GM23248 (cell line): ENCODE measurements at regions not wholly inside any gene's neighbourhood (a gene's known extent, or its start where the extent isn't known, plus 50 kb on each side); places are given as distances from the start of the nearest gene placed in this dataset.
A peak's percentile ranks its signal among the peaks of the same experiment; 100 is the strongest.

ENCODE experiments used
- DNase-seq: peaks from one replicate; pipeline ENCODE4 v3.0.0-alpha.2; 2015
- H2AFZ ChIP-seq: fragments of 200-600 bp; sonication (generic); 2 replicates; pipeline ENCODE4 v1.6.1; 2016; ENCODE audit warnings: antibody characterized with exemption
- H3F3A ChIP-seq: fragments of 200-600 bp; sonication (generic); 2 replicates; pipeline ENCODE4 v1.6.1; 2016; ENCODE audit warnings: mild to moderate bottlenecking, antibody characterized with exemption, mixed run types; ENCODE audit not compliant: insufficient read depth
- H3K27ac ChIP-seq: fragments of 200-600 bp; sonication (generic); 2 replicates; pipeline ENCODE4 v1.5.1; 2016; ENCODE audit warnings: mild to moderate bottlenecking
- H3K27me3 ChIP-seq: fragments of 200-600 bp; sonication (generic); replicated peaks from 2 replicates; pipeline ENCODE4 v1.6.1; 2016; ENCODE audit warnings: mild to moderate bottlenecking; ENCODE audit not compliant: insufficient read depth
- H3K36me3 ChIP-seq: fragments of 200-600 bp; sonication (generic); 2 replicates; pipeline ENCODE4 v1.6.1; 2016; ENCODE audit warnings: low read depth, mild to moderate bottlenecking
- H3K4me1 ChIP-seq: fragments of 200-600 bp; sonication (generic); 2 replicates; pipeline ENCODE4 v1.6.1; 2016; ENCODE audit warnings: mild to moderate bottlenecking; ENCODE audit not compliant: insufficient read depth
- H3K4me2 ChIP-seq: fragments of 200-600 bp; sonication (generic); one replicate; pipeline ENCODE4 v1.6.1; 2016; ENCODE audit warnings: mild to moderate bottlenecking; ENCODE audit not compliant: unreplicated experiment
- H3K4me3 ChIP-seq: fragments of 200-600 bp; sonication (generic); 2 replicates; pipeline ENCODE4 v1.5.1; 2016; ENCODE audit warnings: mild to moderate bottlenecking
- H3K79me2 ChIP-seq: fragments of 200-600 bp; sonication (generic); 2 replicates; pipeline ENCODE4 v1.6.1; 2016; ENCODE audit warnings: mild to moderate bottlenecking; ENCODE audit not compliant: insufficient read depth
- H3K9ac ChIP-seq: fragments of 200-600 bp; sonication (generic); 2 replicates; pipeline ENCODE4 v1.6.1; 2016; ENCODE audit warnings: mild to moderate bottlenecking
- H3K9me2 ChIP-seq: fragments of 200-600 bp; sonication (generic); 2 replicates; pipeline ENCODE4 v1.6.1; 2016; ENCODE audit warnings: mixed run types, mild to moderate bottlenecking, moderate library complexity; ENCODE audit not compliant: insufficient read depth
- H3K9me3 ChIP-seq: fragments of 200-600 bp; sonication (generic); one replicate; pipeline ENCODE4 v1.6.1; 2017; ENCODE audit warnings: low read depth
- H4K20me1 ChIP-seq: fragments of 200-600 bp; sonication (generic); 2 replicates; pipeline ENCODE4 v1.6.0; 2016; ENCODE audit not compliant: insufficient read depth
- EZH2 ChIP-seq: fragments of 200-600 bp; sonication (generic); IDR thresholded peaks from 2 replicates; pipeline ENCODE4 v1.6.1; 2018; ENCODE audit warnings: antibody characterized with exemption, mild to moderate bottlenecking; ENCODE audit not compliant: insufficient read depth, poor library complexity, severe bottlenecking
- EZH2phosphoT487 ChIP-seq: fragments of 200-600 bp; sonication (generic); IDR thresholded peaks from 2 replicates; pipeline ENCODE4 v1.6.1; 2018; ENCODE audit warnings: antibody characterized with exemption, moderate library complexity, mild to moderate bottlenecking, low read depth; ENCODE audit not compliant: insufficient read depth
- WGBS, 2 experiments: methylation state at CpG; one replicate each; pipeline ENCODE4 v1.1.6; 2015 to 2017; ENCODE audit warnings: low lambda C conversion rate in 2 of 2, low coverage in 1 of 2; ENCODE audit errors: missing lambda C conversion rate in 2 of 2; 5-methylcytosine and 5-hydroxymethylcytosine counted together
- in situ Hi-C: fragments of 300-500 bp; cut with MboI; formaldehyde crosslinking; loops from 2 replicates; pipeline ENCODE4 v1.15.0; 2020

- H4K20me1 ChIP-seq = no peaks in the 10 kb centered on the region
- no peak overlapping the region for H3K4me2 ChIP-seq
- 98 to 100% methylated on average over 3 of the region's 3 CpGs for WGBS, 2 experiments
- in situ Hi-C loops = no loop called here
- no peaks in the 10 kb centered on the region for H3K79me2 ChIP-seq
- no peak overlapping the region for H3K9ac ChIP-seq
- H3K9me2 ChIP-seq = no peaks in the 10 kb centered on the region
- 0 out of 2 replicates have a peak, but pooled peaks cover 7% of the 10 kb centered on the region for H3K27me3 ChIP-seq
- no peaks in the 10 kb centered on the region for H3K36me3 ChIP-seq
- no peak for DNase-seq
- H3K9me3 ChIP-seq = no peaks in the 10 kb centered on the region
- no peak overlapping the region for H3K4me3 ChIP-seq
- no peaks in the 10 kb centered on the region for H3F3A ChIP-seq
- H2AFZ ChIP-seq = no peak overlapping the region
- no peaks in the 10 kb centered on the region for H3K4me1 ChIP-seq
- no peak overlapping the region for H3K27ac ChIP-seq
- TF ChIP-seq EZH2 (no peak), EZH2phosphoT487 (no peak)
Observed at GRCh38 chr9:89999176-89999533, 394.3 kb downstream of the GADD45G start.

GRCh38 chr9:89999534-90000370 is 394.9 kb downstream of the GADD45G start:
- in situ Hi-C loops = no loop called here
- Histone ChIP-seq H3K4me3 (peak overlapping the region; percentile 32), H4K20me1 (no peaks in the 10 kb centered on the region), H3K4me1 (no peaks in the 10 kb centered on the region), H3K9me2 (no peaks in the 10 kb centered on the region), H2AFZ (peak overlapping the region; percentile 46; the same call in 1 of the 2 replicates), H3K4me2 (peak overlapping the region; percentile 40), H3K9ac (no peak overlapping the region), H3K9me3 (no peaks in the 10 kb centered on the region), H3K36me3 (no peaks in the 10 kb centered on the region), H3K79me2 (no peaks in the 10 kb centered on the region), H3K27ac (no peak overlapping the region), H3F3A (no peaks in the 10 kb centered on the region), H3K27me3 (0 out of 2 replicates have a peak, but pooled peaks cover 7% of the 10 kb centered on the region)
- TF ChIP-seq EZH2 = no peak
- TF ChIP-seq EZH2phosphoT487 = no peak
- 23 to 24% methylated on average over 12 of the region's 12 CpGs for WGBS, 2 experiments
- DNase-seq = peak; percentile 65

- Histone ChIP-seq H4K20me1 (no peaks in the 10 kb centered on the region), H3K9me2 (no peaks in the 10 kb centered on the region), H3K4me3 (no peak overlapping the region), H3K27me3 (0 out of 2 replicates have a peak, but pooled peaks cover 7% of the 10 kb centered on the region), H3K4me1 (no peaks in the 10 kb centered on the region), H3K36me3 (no peaks in the 10 kb centered on the region), H3K9ac (no peak overlapping the region), H3F3A (no peaks in the 10 kb centered on the region), H2AFZ (no peak overlapping the region), H3K79me2 (no peaks in the 10 kb centered on the region), H3K9me3 (no peaks in the 10 kb centered on the region), H3K4me2 (no peak overlapping the region), H3K27ac (no peak overlapping the region)
- TF ChIP-seq EZH2 (no peak), EZH2phosphoT487 (no peak)
- DNase-seq = no peak
- 83 to 85% methylated on average over 7 of the region's 7 CpGs for WGBS, 2 experiments
- in situ Hi-C loops = no loop called here
Observed at GRCh38 chr9:90000925-90001324, 396.1 kb downstream of the GADD45G start.

- in situ Hi-C loops = no loop called here
- H3K4me2 ChIP-seq = no peak overlapping the region
- no peaks in the 10 kb centered on the region for H3K79me2 ChIP-seq
- TF ChIP-seq EZH2phosphoT487 (no peak), EZH2 (no peak)
- H4K20me1 ChIP-seq = no peaks in the 10 kb centered on the region
- 40 to 48% methylated on average over 7 of the region's 7 CpGs for WGBS, 2 experiments
- no peaks in the 10 kb centered on the region for H3K9me3 ChIP-seq
- H3K27ac ChIP-seq = no peak overlapping the region
- H3F3A ChIP-seq = no peaks in the 10 kb centered on the region
- H3K4me3 ChIP-seq = no peak overlapping the region
- H2AFZ ChIP-seq = no peak overlapping the region
- no peak for DNase-seq
- H3K36me3 ChIP-seq = no peaks in the 10 kb centered on the region
- H3K4me1 ChIP-seq = no peaks in the 10 kb centered on the region
- no peak overlapping the region for H3K9ac ChIP-seq
- H3K27me3 ChIP-seq = 0 out of 2 replicates have a peak, but pooled peaks cover 7% of the 10 kb centered on the region
- no peaks in the 10 kb centered on the region for H3K9me2 ChIP-seq
Observed at GRCh38 chr9:90001747-90002146, 396.9 kb downstream of the GADD45G start.
